ENCODE measurements at regions not wholly inside any gene's neighbourhood (a gene's known extent, or its start where the extent isn't known, plus 50 kb on each side); places are given as distances from the start of the nearest gene placed in this dataset.

DNA sequence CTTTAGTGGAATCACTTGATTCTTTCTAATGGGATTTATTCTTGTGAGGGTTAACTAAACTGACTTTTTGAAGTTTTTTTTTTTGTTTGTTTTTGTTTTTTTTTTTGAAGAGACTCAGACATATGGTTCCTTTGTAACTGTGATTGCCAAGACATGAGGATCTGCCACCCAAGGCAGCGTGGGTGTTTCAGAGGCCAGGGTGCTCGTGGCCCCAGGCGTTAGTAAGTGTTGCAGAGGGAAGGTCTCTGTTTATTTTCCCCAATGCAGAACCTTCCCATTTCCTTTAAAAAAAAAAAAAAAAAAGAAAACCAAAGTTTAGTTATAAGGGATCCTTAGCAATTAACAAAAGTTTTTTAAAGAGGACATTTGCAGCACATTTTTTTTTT, 94.8 kb downstream of the CTTN start:
- Histone ChIP-seq H4K5ac (ENCODE audit: insufficient read length, low read depth, low read length) (no peak overlapping the region), H4K91ac (ENCODE audit: insufficient read length, low read depth, low read length) (no peak overlapping the region), H3K56ac (ENCODE audit: insufficient read length, low read depth, low read length) (no peak overlapping the region), H2BK5ac (ENCODE audit: insufficient read length, low read length) (no peak overlapping the region), H3K9ac (ENCODE audit: extremely low read depth, insufficient read length, low read length) (no peak overlapping the region), H3K4ac (ENCODE audit: low read depth, low read length) (no peak overlapping the region), H4K20me1 (ENCODE audit: control insufficient read depth, insufficient read depth, insufficient read length) (no peaks in the 10 kb centered on the region), H2BK15ac (ENCODE audit: low read depth, low read length) (no peak overlapping the region), H3K79me2 (ENCODE audit: insufficient read depth, low read length) (no peaks in the 10 kb centered on the region), H4K8ac (replicated peaks; ENCODE audit: insufficient read length, low read depth, low read length) (no peak overlapping the region), H3K23me2 (ENCODE audit: insufficient read length, low read depth, low read length, poor library complexity, severe bottlenecking) (no peaks in the 10 kb centered on the region), H3K4me2 (ENCODE audit: insufficient read depth, insufficient read length, low read length) (no peak overlapping the region), H3K23ac (ENCODE audit: insufficient read length, low read depth, low read length) (no peak overlapping the region), H3K14ac (ENCODE audit: insufficient read depth, low read length) (no peak overlapping the region), H3K9me3 (ENCODE audit: control insufficient read depth, low read depth, low read length) (peaks cover 6% of the 10 kb centered on the region), H3K79me1 (ENCODE audit: insufficient read depth, low read depth, low read length, poor library complexity, severe bottlenecking) (no peaks in the 10 kb centered on the region), H3K18ac (ENCODE audit: insufficient read length, low read depth, low read length) (no peak overlapping the region), H2BK20ac (ENCODE audit: low read depth, low read length, poor library complexity, severe bottlenecking) (no peak overlapping the region), H3K4me1 (ENCODE audit: insufficient read depth, low read length) (no peaks in the 10 kb centered on the region), H3K27ac (ENCODE audit: insufficient read length, low read depth, low read length) (no peak overlapping the region), H2AFZ (ENCODE audit: low read length) (no peak overlapping the region), H3T11ph (ENCODE audit: low read length) (no peak overlapping the region), H3K27me3 (ENCODE audit: insufficient read depth, low read length) (no peaks in the 10 kb centered on the region), H2AK5ac (ENCODE audit: insufficient read length, low read length) (no peak overlapping the region), H2BK12ac (ENCODE audit: insufficient read length, low read depth, low read length) (no peak overlapping the region), H2BK120ac (ENCODE audit: low read depth, low read length, poor library complexity, severe bottlenecking) (no peak overlapping the region)
- no peak for DNase-seq
- Mint-ChIP-seq H3K36me3 (ENCODE audit: insufficient read depth in 1 of 3, low read depth in 3 of 3) (peaks cover 18 to 45% (median 24%) of the 10 kb centered on the region in 3 experiments), H3K4me3 (no peak overlapping the region), H3K9me3 (peaks cover 11 to 14% of the 10 kb centered on the region in 2 experiments), H3K27me3 (ENCODE audit: low read depth) (no peaks in the 10 kb centered on the region), H3K4me1 (peaks cover 7 to 8% of the 10 kb centered on the region in 2 experiments), H3K27ac (no peak overlapping the region)
- TF ChIP-seq CTCF (conservative IDR thresholded peaks at IDR 0.05), result no peak
- WGBS (ENCODE audit: extremely low coverage, insufficient read length, low lambda C conversion rate), result no CpG with 5 or more reads among the region's 3 CpGs
